ENCODE measurements at regions not wholly inside any gene's neighbourhood (a gene's known extent, or its start where the extent isn't known, plus 50 kb on each side); places are given as distances from the start of the nearest gene placed in this dataset.

- Histone ChIP-seq H3K36me3 (ENCODE audit: insufficient read depth, low read length) (no peaks in the 10 kb centered on the region), H3K9me3 (ENCODE audit: low read length) (no peaks in the 10 kb centered on the region), H3K9me2 (ENCODE audit: insufficient read depth, low read length) (no peaks in the 10 kb centered on the region), H3K79me2 (replicated peaks; ENCODE audit: insufficient read depth, low read length) (no peaks in the 10 kb centered on the region), H3F3A (ENCODE audit: insufficient read depth, low read length, poor library complexity, severe bottlenecking) (no peaks in the 10 kb centered on the region), H2AFZ (ENCODE audit: low read depth, low read length) (no peak overlapping the region), H3K4me3 (ENCODE audit: low read length) (no peak overlapping the region), H3K27me3 (ENCODE audit: insufficient read depth, low read depth, low read length) (no peaks in the 10 kb centered on the region), H3K4me2 (ENCODE audit: low read length) (no peak overlapping the region), H4K20me1 (ENCODE audit: insufficient read depth) (no peaks in the 10 kb centered on the region), H3K27ac (ENCODE audit: low read length) (no peak overlapping the region), H3K9ac (ENCODE audit: low read length) (no peak overlapping the region)
- TF ChIP-seq POLR2AphosphoS5 (IDR thresholded peaks at IDR 0.05): no peak
- no peak for TF ChIP-seq TAF1 (IDR thresholded peaks at IDR 0.05; ENCODE audit: low read depth)
- no peak for TF ChIP-seq EZH2 (IDR thresholded peaks at IDR 0.05; ENCODE audit: borderline replicate concordance, insufficient read depth, low read length, poor library complexity, severe bottlenecking)
- TF ChIP-seq SMC3 (conservative IDR thresholded peaks at IDR 0.05; ENCODE audit: poor library complexity): no peak
- no peak for TF ChIP-seq RAD21 (conservative IDR thresholded peaks at IDR 0.05)
- TF ChIP-seq REST (IDR thresholded peaks at IDR 0.05; ENCODE audit: borderline replicate concordance): no peak
- no peak for TF ChIP-seq CTCF (IDR thresholded peaks at IDR 0.05; ENCODE audit: poor library complexity, severe bottlenecking)
- TF ChIP-seq MXI1 (conservative IDR thresholded peaks at IDR 0.05; ENCODE audit: poor library complexity, severe bottlenecking): no peak
- TF ChIP-seq EP300 (conservative IDR thresholded peaks at IDR 0.05; ENCODE audit: poor library complexity, severe bottlenecking): no peak
Measured at GRCh38 chr4:114373508-114373907, 225.1 kb upstream of the UGT8 start.

GRCh38 chr4:114378305-114378903 is 220.2 kb upstream of the UGT8 start:
- no peaks in the 10 kb centered on the region for H3F3A ChIP-seq (ENCODE audit: insufficient read depth, low read length, poor library complexity, severe bottlenecking)

More at GRCh38 chr4:114378305-114378903, 220.2 kb upstream of the UGT8 start:
- Histone ChIP-seq H3K27me3 (ENCODE audit: insufficient read depth, low read depth, low read length) (no peaks in the 10 kb centered on the region), H4K20me1 (ENCODE audit: insufficient read depth) (no peaks in the 10 kb centered on the region), H3K79me2 (replicated peaks; ENCODE audit: insufficient read depth, low read length) (no peaks in the 10 kb centered on the region), H3K4me2 (ENCODE audit: low read length) (no peak overlapping the region), H3K9ac (ENCODE audit: low read length) (no peak overlapping the region), H3K9me2 (ENCODE audit: insufficient read depth, low read length) (no peaks in the 10 kb centered on the region), H2AFZ (ENCODE audit: low read depth, low read length) (no peak overlapping the region), H3K36me3 (ENCODE audit: insufficient read depth, low read length) (no peaks in the 10 kb centered on the region), H3K27ac (ENCODE audit: low read length) (no peak overlapping the region), H3K4me3 (ENCODE audit: low read length) (no peak overlapping the region), H3K9me3 (ENCODE audit: low read length) (no peaks in the 10 kb centered on the region)
- TF ChIP-seq EZH2 (IDR thresholded peaks at IDR 0.05; ENCODE audit: borderline replicate concordance, insufficient read depth, low read length, poor library complexity, severe bottlenecking) (no peak), SMC3 (conservative IDR thresholded peaks at IDR 0.05; ENCODE audit: poor library complexity) (peak; percentile 89), EP300 (conservative IDR thresholded peaks at IDR 0.05; ENCODE audit: poor library complexity, severe bottlenecking) (no peak), TAF1 (IDR thresholded peaks at IDR 0.05; ENCODE audit: low read depth) (no peak), MXI1 (conservative IDR thresholded peaks at IDR 0.05; ENCODE audit: poor library complexity, severe bottlenecking) (no peak), RAD21 (conservative IDR thresholded peaks at IDR 0.05) (peak; percentile 83), REST (IDR thresholded peaks at IDR 0.05; ENCODE audit: borderline replicate concordance) (no peak), POLR2AphosphoS5 (IDR thresholded peaks at IDR 0.05) (no peak), CTCF (IDR thresholded peaks at IDR 0.05; ENCODE audit: poor library complexity, severe bottlenecking) (peak; percentile 71)
